Endothelial cell of umbilical vein (primary cell): ENCODE measurements at regions not wholly inside any gene's neighbourhood (a gene's known extent, or its start where the extent isn't known, plus 50 kb on each side); places are given as distances from the start of the nearest gene placed in this dataset.
A peak's percentile ranks its signal among the peaks of the same experiment; 100 is the strongest.

ENCODE experiments used
- BruUV-seq: library from RNA; stranded (reverse); fragments of 400-500 nt; replicated peaks from 2 replicates; lab custom pipeline; 2021; lab: Mats Ljungman, UMichigan
- CTCF ChIA-PET: fragments of 300-600, 350-600 bp; sonication (Branson Sonifier 250); formaldehyde crosslinking; loops from one replicate; lab custom pipeline; 2021; ENCODE audit warnings: antibody characterized with exemption, inconsistent platforms; lab: Charles Lee
- POLR2A ChIA-PET: fragments of 300-600, 350-600 bp; sonication (Branson Sonifier 250); formaldehyde crosslinking; loops from one replicate; lab custom pipeline; 2021; ENCODE audit warnings: antibody characterized with exemption, inconsistent platforms; lab: Charles Lee
- DNase-seq: peaks from one replicate; pipeline ENCODE4 v3.0.0-alpha.2; 2011; ENCODE audit warnings: low read depth, low spot score
- FAIRE-seq: peaks from 2 replicates; lab custom pipeline; 2011; peaks lifted over from hg19 to GRCh38; lab: Jason Lieb, UNC
- H2AFZ ChIP-seq: 2 replicates; pipeline ENCODE4 v1.6.0; 2012; ENCODE audit warnings: low read depth, low read length, control low read depth, inconsistent platforms
- H3K27ac ChIP-seq: 2 replicates; pipeline ENCODE4 v1.5.1; 2011; ENCODE audit warnings: low read depth, mild to moderate bottlenecking, control low read depth, low read length, moderate library complexity; ENCODE audit not compliant: insufficient read depth
- H3K27me3 ChIP-seq, 2 experiments: 2 replicates each; pipeline versions ENCODE4 v1.6.0 to v1.6.1; 2011; ENCODE audit warnings: low read length in 2 of 2, mixed read lengths in 1 of 2; ENCODE audit not compliant: control insufficient read depth in 2 of 2, insufficient read depth in 2 of 2
- H3K36me3 ChIP-seq, 2 experiments: 2 replicates in 1 of 2; 3 replicates in 1 of 2; pipeline ENCODE4 v1.5.1; 2011; ENCODE audit warnings: low read length in 2 of 2, mild to moderate bottlenecking in 1 of 2, moderate library complexity in 1 of 2; ENCODE audit not compliant: control insufficient read depth in 2 of 2, insufficient read depth in 2 of 2; ENCODE audit errors: extremely low read depth in 1 of 2
- H3K4me1 ChIP-seq: 3 replicates; pipeline ENCODE4 v1.5.1; 2011; ENCODE audit warnings: mild to moderate bottlenecking, low read length; ENCODE audit not compliant: control insufficient read depth, insufficient read depth; ENCODE audit errors: extremely low read depth
- H3K4me2 ChIP-seq: 2 replicates; pipeline ENCODE4 v1.6.1; 2011; ENCODE audit warnings: low read length, control low read depth, mixed read lengths; ENCODE audit not compliant: insufficient read depth
- H3K4me3 ChIP-seq, 3 experiments: fragments of 200-600 bp in 1 of 3; sonication (generic), shearing (Covaris generic) in 1 of 3; replicated peaks in 1 of 3; 2 replicates each; pipeline ENCODE4 v1.5.1; 2011 to 2016; ENCODE audit warnings: control low read depth in 3 of 3, low read length in 3 of 3, mild to moderate bottlenecking in 2 of 3, inconsistent platforms in 1 of 3, low read depth in 1 of 3, moderate library complexity in 1 of 3; ENCODE audit not compliant: insufficient read depth in 1 of 3
- H3K79me2 ChIP-seq: 2 replicates; pipeline ENCODE4 v1.6.0; 2012; ENCODE audit warnings: low read length, inconsistent platforms; ENCODE audit not compliant: control insufficient read depth, insufficient read depth
- H3K9ac ChIP-seq: replicated peaks from 2 replicates; pipeline ENCODE3; 2011; ENCODE audit warnings: low read length, control low read depth; ENCODE audit not compliant: insufficient read depth; ENCODE audit errors: extremely low read depth
- H3K9me1 ChIP-seq: replicated peaks from 3 replicates; pipeline ENCODE4 v1.6.0; 2011; ENCODE audit warnings: mild to moderate bottlenecking, low read length; ENCODE audit not compliant: control insufficient read depth, insufficient read depth; ENCODE audit errors: extremely low read depth
- H3K9me3 ChIP-seq: replicated peaks from 2 replicates; pipeline ENCODE4 v1.5.1; 2012; ENCODE audit warnings: low read length, inconsistent platforms; ENCODE audit not compliant: control insufficient read depth, insufficient read depth
- H4K20me1 ChIP-seq: replicated peaks from 2 replicates; pipeline ENCODE3; 2011; ENCODE audit warnings: mild to moderate bottlenecking, low read length; ENCODE audit not compliant: control insufficient read depth, insufficient read depth; ENCODE audit errors: extremely low read depth
- CTCF ChIP-seq, 2 donors: IDR thresholded peaks; 1 replicate in 1 of 2; 2 replicates in 1 of 2; pipeline ENCODE4 v1.5.1; 2011; ENCODE audit warnings: low read length in 2 of 2, mild to moderate bottlenecking in 2 of 2, moderate library complexity in 2 of 2, control low read depth in 1 of 2, inconsistent platforms in 1 of 2, low read depth in 1 of 2; ENCODE audit not compliant: insufficient read depth in 1 of 2; ENCODE audit errors: extremely low read depth in 1 of 2
- EZH2 ChIP-seq: IDR thresholded peaks from 2 replicates; pipeline ENCODE4 v1.6.1; 2012; ENCODE audit warnings: borderline replicate concordance, low read depth, mild to moderate bottlenecking, moderate library complexity, low read length, inconsistent platforms; ENCODE audit not compliant: severe bottlenecking
- FOS ChIP-seq: IDR thresholded peaks from 2 replicates; pipeline ENCODE4 v1.6.1; 2011; ENCODE audit warnings: mild to moderate bottlenecking, low read length, moderate library complexity, borderline replicate concordance; ENCODE audit not compliant: insufficient read depth
- GATA2 ChIP-seq: IDR thresholded peaks from 2 replicates; pipeline ENCODE4 v1.7.0; 2011; ENCODE audit warnings: low read depth, mild to moderate bottlenecking, moderate library complexity, mixed read lengths, low read length; ENCODE audit not compliant: insufficient read length, insufficient read depth
- JUN ChIP-seq: IDR thresholded peaks from 2 replicates; pipeline ENCODE4 v1.6.1; 2011; ENCODE audit warnings: borderline replicate concordance, low read depth; ENCODE audit not compliant: insufficient read length, insufficient read depth
- MAX ChIP-seq: IDR thresholded peaks from 2 replicates; pipeline ENCODE4 v1.6.1; 2011; ENCODE audit not compliant: insufficient read depth, insufficient read length
- MYC ChIP-seq: IDR thresholded peaks from one replicate; pipeline ENCODE4 v1.6.1; 2011; ENCODE audit warnings: mild to moderate bottlenecking, low read depth, low read length
- POLR2A ChIP-seq: IDR thresholded peaks from 2 replicates; pipeline ENCODE4 v1.6.1; 2012; ENCODE audit warnings: low read depth, mild to moderate bottlenecking, control low read depth, low read length
- POLR2AphosphoS5 ChIP-seq: IDR thresholded peaks from 2 replicates; pipeline ENCODE4 v1.6.1; 2012; ENCODE audit warnings: low read depth, mild to moderate bottlenecking, control low read depth, low read length, moderate library complexity; ENCODE audit not compliant: insufficient read depth
- dilution Hi-C: fragments of 300-500 bp; cut with MboI; formaldehyde crosslinking; loops from one replicate; pipeline ENCODE4 v1.15.0; 2019; ENCODE audit warnings: low sequenced_read_pairs; ENCODE audit not compliant: extremely low pct_ligation_motif_present
- intact Hi-C: fragments of 100-400 bp; cut with micrococcal nuclease; formaldehyde crosslinking; loops from one replicate; pipeline ENCODE4 v1.10.0; 2022

- BruUV-seq = no TSS peak
- ChIA-PET CTCF (no interaction called here), POLR2A (interaction anchor here (0.6 kb wide), 1 partner anchor 353 kb away, joined by 3 read pairs; no protein-coding TSS in a partner anchor)
- H3K4me2 ChIP-seq = no peak overlapping the region
- intact Hi-C loops = no loop called here
- DNase-seq = no peak
- no peaks in the 10 kb centered on the region for H4K20me1 ChIP-seq
- H3K79me2 ChIP-seq = no peaks in the 10 kb centered on the region
- H2AFZ ChIP-seq = no peak overlapping the region
- no peaks in the 10 kb centered on the region for H3K36me3 ChIP-seq
- TF ChIP-seq GATA2 (no peak), JUN (no peak), POLR2AphosphoS5 (no peak), CTCF (IDR thresholded peaks at IDR 0.05; ENCODE audit: extremely low read depth in 1 of 2, insufficient read depth in 1 of 2, low read depth in 1 of 2, low read length in 2 of 2) (no peak), MAX (no peak), EZH2 (no peak), MYC (no peak), POLR2A (no peak), FOS (no peak)
- no peaks in the 10 kb centered on the region for H3K9me1 ChIP-seq
- FAIRE-seq = peak; percentile 53
- no peaks in the 10 kb centered on the region for H3K27me3 ChIP-seq
- H3K27ac ChIP-seq = no peak overlapping the region
- H3K4me1 ChIP-seq = no peaks in the 10 kb centered on the region
- no peak overlapping the region for H3K4me3 ChIP-seq
- H3K9ac ChIP-seq = no peak overlapping the region
- H3K9me3 ChIP-seq = no peaks in the 10 kb centered on the region
- dilution Hi-C loops = no loop called here
Measured at GRCh38 chrX:39012621-39013111, 211.4 kb downstream of the MID1IP1 start.
